ENCODE measurements at regions not wholly inside any gene's neighbourhood (a gene's known extent, or its start where the extent isn't known, plus 50 kb on each side); places are given as distances from the start of the nearest gene placed in this dataset.

GRCh38 chr10:131591936-131592335 is 280.4 kb upstream of the TCERG1L start:
- TF ChIP-seq CTCF (conservative IDR thresholded peaks at IDR 0.05; ENCODE audit: low read depth, low read length) = no peak
- TF ChIP-seq EZH2 (IDR thresholded peaks at IDR 0.05; ENCODE audit: low read length, unreplicated experiment) = no peak
- TF ChIP-seq EZH2phosphoT487 (IDR thresholded peaks at IDR 0.05; ENCODE audit: borderline replicate concordance, low read length) = no peak
